HK-2 (cell line): ENCODE measurements at regions not wholly inside any gene's neighbourhood (a gene's known extent, or its start where the extent isn't known, plus 50 kb on each side); places are given as distances from the start of the nearest gene placed in this dataset.
"Not testable (repeated sequence)": the region's sequence is repeated elsewhere in the genome, so short reads cannot be mapped to it uniquely, and the experiment has no call there.

Experiments
- DNase-seq: peaks from one replicate; pipeline ENCODE4 v3.0.0-alpha.2; 2018; ENCODE audit not compliant: unreplicated experiment

DNA sequence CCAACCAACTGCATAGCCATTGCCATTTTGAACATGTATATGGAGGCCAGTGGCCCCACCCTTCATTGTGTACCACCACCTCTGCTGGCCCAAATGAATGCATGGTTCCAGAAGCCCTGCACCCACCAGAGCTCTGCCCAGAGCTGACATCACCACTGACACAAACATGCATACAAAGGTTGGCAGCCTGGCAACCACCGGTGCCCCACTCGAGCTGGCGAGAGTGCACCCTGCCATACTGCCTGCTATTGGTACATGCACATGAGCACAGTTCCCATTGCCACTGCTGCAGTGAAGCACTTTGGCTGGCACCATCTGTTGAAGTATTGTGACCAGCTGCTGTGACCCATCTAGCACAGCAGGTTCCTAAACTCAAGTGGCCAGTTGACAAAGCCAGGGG, 1564.9 kb downstream of the OLFM4 start:
- DNase-seq = no peak

DNA sequence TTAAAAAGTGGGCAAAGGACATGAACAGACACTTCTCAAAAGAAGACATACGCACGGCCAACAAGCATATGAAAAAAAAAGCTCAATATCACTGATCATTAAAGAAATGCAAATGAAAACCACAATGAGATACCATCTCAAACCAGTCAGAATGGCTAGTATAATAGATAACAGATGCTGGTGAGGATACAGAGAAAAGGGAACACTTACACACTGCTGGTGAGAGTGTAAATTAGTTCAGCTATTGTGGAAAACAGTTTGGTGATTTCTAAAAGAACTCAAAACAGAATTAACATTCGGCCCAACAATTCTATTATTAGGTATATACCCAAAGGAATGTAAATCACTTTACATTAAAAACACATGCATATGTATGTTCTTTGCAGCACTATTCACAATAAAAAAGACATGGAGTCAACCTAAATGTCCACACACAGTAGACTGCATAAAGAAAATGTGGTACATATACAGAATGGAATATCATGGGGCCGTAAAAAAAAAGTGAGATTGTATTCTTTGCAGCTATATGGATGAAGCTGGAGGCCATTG, 1569.0 kb downstream of the OLFM4 start:
- DNase-seq = no peak

DNA sequence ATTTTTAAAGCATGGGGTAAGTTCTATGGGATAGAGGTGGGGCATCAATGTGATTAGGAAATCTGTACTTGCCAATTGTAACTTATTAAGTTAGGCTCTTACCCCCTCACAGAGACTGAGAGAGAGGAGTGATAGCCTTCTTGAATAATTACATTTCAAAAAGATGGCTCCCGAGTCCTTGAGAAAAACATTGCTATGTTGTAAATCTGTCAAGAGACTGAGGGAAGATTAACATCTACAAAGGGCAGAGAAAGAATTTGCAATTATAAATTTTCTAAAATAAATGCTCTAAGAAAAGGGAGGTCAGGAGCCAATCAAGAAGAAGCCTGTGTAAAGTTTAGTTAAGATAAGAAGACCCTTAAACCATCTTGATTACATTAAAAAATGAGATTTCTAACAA, 1570.8 kb downstream of the OLFM4 start:
- DNase-seq = no peak

DNA sequence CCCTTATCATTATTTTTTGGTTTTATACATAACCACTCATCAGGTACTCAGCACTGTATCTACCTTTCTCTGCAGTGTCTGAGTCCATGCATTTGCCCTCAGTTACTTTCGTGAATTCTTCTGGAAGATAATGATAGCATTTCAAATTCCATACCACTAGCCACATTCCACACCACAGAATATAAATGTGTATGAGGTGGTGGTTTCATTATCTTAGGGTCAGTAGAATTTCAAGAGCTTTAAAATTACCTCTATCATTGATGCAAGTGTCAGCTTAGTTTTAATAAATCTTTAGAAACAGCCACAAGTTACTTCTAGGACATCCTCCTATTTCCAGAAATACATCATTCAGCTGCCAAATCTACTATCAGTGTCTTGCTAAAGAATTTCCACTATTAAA, 1578.3 kb downstream of the OLFM4 start:
- no peak for DNase-seq

DNA sequence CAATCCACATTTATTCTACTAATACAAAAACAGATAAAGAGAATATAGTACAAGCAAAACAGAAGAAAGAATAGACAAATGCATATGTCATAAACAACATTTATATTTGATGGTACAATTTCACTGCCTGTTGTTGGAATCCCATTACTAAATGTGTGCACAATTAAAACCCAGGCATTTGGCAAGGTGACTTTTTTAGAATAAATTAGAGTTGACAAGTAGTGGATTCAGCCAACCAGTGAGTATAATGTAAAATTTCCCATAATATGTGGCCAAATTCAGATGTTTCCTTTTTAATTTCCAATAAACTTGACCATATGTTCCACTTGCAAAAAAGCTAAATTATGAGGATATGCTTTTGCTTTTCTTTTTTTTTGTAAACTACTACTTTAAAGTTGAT, 1578.8 kb downstream of the OLFM4 start:
- DNase-seq = no peak

DNA sequence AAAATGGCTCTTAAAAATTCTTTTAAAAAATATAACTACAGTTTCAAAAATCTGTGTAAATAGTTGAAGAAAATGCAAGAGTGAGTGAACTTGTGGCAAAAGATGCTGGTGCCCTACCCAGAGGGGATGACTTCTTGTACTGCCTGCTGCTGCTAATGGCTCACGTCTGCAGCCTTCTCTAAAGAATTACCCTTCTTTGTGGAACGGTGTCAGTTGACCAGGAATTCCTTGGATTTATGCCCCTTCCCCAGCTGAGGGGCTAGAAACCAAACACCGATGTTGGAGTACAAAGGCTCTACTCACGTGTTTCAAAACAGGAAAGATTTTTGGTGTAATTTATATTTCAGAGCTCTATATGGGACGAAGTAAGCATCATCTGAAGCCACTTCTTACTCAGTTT, 1582.8 kb downstream of the OLFM4 start:
- no peak for DNase-seq

DNA sequence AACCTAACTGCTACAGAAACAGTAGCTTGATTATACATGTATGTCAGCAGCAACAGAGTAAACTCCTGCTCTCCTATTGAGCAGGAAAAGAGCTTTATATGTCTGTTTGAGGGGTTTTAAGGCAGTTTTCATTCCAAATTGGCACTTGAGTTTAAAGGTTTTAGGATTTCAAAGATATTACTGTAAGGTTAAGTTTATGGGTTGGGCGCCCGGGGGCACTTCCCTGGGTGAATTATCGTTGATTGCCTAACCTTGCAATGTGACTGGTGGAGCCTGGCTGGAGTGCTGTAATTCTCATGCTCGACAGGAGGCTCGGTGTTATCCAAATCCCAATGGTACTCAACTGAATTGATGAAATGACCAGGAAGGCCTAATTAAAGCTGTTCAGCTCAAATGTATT, 1586.1 kb downstream of the OLFM4 start:
- no peak for DNase-seq

DNA sequence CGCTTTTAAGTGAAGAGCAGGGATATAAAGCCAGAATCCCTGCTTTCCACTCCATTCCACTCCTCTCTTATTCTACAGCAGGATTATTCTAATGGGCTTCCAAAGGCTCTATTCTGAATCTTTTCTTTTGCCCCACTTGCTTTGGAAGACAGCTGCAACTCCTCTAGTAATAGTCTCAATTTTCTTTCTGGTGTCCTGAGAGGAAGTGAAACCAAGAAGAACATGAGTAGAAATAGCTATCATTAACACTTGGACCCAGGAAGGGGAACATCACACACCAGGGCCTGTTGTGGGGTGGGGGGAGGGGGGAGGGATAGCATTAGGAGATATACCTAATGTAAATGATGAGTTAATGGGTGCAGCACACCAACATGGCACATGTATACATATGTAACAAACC, 1597.9 kb downstream of the OLFM4 start:
- not testable (repeated sequence) for DNase-seq

DNA sequence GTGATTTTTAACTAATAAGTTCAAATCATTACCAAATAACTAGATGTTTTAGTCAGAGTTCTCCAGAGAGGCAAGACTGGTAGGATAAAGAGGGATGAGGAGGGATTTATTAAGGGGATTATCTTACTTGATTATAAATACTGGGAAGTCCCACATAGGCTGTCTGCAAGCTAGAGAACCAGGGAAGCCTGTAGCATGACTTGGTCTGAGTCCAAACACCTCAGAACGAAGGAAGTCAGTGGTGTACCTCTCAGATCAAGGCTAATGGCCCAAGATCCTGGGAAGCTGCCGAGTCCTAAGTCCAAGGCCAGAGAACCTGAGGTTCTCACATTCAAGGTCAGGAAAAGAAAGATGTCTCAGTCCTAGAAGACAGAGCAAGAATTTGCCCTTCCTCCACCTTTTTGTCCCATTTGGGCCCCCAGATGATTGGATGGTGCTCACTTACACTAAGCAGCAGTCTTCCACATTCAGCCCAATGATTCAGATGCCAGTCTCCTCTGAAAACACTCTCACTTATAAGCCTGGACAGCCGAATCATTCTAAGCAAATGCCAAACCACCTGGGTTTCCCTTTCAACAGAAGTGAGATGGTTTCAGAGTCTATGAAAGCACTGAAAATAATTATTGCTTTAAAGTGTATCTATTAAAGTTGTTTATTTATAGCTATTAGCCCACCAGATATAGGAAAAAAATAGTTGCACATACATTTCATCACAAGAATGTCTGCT, 1599.2 kb downstream of the OLFM4 start:
- DNase-seq = no peak

DNA sequence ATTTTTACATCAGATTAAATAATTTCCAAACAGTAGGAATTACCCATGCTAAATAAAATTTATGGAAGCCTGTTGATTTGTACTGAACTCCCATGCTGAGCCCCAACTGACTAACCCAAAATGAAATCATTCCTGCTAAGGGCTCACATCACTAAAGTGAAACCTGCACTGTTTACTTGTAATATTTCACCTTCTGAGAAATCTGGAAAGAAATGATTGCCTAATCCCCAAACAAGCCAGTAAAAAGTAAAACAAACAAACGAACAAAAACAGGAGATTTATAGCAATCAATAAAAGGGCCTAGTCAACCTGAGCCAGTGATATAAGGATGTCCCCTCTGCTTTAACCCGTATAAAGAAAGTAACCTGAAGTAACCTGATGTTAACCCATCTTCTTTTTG, 1599.8 kb downstream of the OLFM4 start:
- no peak for DNase-seq

DNA sequence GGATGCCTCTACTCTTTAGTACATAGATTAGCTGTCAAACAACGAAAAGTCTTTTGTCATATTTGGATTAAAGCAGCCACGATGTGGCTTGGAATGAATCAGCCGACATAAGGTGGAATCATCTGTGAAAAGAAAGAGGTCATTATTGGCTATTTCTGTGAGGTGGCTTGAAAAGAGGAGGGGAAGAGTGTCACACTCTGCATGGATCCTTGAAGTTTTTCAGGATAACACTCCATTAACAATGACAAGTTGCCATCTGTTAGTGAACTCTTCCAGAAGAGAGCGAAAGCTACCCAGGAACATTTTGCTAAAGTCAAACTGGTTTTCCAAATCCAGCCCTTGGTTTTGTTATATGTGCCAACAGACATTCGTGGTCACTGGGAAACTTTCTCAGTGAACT, 1604.8 kb downstream of the OLFM4 start:
- DNase-seq = no peak

DNA sequence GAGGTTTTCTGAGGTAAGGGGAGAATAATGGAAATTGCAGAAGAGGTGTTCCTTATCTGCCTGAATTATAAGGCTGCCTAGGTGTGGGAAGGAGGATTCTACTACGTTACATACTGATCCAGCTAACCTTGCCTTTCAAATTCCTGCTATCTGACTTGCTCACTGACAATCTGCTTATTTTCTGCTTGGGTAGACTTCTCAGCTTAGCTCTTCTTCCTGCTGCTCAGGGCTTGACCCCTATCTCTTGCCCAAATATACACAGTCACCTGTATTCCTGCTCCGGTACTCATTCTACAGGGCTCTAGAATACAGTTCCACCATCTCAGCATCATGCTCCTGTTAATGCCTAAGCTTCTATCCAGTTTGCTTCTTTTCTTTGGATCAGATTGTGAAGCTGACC, 1607.6 kb downstream of the OLFM4 start:
- no peak for DNase-seq

DNA sequence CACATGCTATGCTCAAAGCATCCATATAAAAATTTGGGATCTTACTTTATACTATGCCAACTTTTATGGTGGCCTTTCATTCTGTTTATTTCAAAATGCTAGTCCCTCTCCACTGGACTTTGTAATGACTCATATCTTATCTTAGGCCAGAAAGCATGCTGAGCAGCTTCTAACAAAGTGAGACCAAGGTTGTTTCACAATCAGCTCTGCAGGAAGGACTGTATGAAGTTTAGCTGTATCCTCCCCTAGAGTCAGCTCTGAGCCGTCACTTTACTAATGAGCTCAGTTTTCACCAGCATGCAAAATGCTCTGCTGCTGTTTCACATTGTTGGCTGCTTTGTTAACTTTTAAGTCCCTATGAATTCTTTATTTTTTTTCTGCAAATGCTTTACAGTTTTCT, 1608.8 kb downstream of the OLFM4 start:
- no peak for DNase-seq

DNA sequence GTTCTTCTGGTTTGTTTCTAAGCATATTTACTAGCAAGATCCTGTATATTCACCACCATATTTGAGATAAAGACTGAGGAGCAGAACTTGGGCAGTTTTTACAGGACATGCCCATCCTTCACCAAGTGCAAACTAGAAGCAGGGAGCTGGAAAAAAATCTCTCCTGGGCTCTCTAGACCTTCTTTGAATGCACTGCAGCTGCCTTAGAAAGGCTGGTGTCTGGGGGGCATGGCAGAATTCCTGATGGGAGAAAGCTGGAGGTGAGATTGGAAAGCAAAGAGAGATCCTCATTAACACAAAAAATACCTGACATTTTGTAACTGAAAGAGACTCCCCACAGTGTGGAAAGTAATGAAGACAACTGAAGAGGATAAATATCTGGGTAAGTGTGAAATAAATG, 1612.1 kb downstream of the OLFM4 start:
- no peak for DNase-seq

DNA sequence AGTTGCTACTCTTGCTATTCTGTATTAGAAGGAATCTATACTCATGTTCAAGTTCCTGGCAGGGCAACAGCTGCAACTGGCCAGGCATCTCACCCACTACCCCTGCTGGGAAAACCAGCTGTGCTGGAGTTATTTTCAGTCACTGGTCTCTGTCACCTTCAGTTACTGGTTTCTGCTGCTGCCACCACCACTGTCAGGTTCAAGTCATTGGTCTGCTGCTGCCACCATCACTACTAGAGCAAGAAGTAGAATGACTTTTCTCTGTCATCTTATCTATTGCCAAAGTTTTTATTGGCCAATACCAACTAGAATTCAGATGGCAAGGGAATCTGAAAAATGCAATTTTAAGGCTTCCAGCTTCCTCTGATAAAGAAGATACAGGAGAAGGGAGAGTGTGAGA, 1615.2 kb downstream of the OLFM4 start:
- DNase-seq = no peak

DNA sequence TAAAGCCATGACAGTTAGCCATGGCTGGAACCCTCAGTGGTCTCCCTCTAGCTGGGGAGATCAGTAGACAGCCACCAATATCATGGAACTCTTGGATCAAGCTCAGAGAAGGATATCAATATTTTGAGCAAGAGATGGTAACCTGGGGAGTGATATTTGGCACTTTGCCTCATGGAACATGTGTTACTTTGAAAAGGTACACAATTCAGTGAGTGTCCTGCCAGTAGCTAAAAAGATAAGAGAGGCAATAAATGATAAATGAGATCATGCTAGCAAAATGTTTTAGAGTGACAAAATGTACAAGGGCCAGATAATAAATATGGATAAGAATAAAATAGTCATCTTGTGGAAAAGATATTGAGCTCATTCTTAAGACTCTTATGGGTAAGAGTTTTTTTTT, 1618.7 kb downstream of the OLFM4 start:
- DNase-seq = no peak

DNA sequence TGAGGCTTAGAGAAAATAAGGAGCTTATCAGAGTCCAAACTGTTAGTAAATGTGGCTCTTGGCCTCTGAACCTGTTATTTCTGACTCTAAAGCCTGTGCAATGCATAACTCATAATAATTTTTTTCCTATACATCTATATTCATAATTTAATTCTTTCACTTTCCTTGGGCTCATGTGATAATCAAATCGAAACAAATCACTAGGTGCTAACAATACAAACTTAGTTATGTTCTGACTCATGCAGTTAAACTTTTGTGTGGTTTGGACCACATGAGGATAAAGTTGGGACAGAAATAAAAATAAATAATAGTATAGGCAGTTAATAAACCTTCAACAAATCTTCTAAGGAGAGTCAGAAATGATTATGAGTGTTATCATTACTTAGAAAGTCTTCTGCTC, 1629.0 kb downstream of the OLFM4 start:
- DNase-seq = no peak

DNA sequence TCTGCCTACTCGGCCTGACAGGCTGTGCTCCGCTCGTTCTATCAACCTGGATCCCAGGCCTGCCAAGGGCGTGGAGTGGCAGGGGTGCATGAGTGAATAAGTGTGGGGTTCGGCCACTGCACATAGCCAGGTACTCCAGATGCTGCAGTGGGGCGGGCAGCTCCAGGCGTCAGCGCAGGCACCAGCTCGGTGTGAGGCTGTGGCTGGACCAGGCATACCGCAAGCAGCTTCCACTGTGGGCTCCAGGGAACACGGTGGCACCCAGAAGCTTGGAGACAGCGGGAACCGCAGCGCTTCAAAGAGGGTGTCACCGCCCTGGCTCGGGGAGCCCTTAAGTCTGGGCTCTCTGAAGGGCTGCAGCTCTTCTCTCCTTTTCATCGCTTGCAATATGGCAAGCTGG, 1630.2 kb downstream of the OLFM4 start:
- no peak for DNase-seq

DNA sequence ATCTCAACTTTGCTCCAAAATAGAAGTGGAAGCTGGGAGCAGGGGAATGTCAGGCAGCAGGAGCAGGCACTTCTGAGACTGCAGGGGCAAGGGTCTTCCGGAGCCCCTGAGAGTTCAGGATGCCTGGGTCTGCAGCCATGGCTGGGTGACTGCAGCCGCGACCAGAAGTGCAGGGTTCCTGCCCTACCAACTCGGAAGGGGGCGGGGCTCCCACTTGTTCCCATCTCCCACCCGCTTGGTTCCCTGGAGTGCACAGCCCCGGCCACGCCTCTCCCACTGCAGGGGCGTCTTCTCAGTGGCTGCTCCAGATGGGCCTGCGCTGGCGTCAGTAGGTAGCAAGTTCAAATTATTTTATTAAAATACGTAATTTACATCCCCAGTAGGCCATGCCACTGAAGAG, 1631.7 kb downstream of the OLFM4 start:
- DNase-seq = no peak

DNA sequence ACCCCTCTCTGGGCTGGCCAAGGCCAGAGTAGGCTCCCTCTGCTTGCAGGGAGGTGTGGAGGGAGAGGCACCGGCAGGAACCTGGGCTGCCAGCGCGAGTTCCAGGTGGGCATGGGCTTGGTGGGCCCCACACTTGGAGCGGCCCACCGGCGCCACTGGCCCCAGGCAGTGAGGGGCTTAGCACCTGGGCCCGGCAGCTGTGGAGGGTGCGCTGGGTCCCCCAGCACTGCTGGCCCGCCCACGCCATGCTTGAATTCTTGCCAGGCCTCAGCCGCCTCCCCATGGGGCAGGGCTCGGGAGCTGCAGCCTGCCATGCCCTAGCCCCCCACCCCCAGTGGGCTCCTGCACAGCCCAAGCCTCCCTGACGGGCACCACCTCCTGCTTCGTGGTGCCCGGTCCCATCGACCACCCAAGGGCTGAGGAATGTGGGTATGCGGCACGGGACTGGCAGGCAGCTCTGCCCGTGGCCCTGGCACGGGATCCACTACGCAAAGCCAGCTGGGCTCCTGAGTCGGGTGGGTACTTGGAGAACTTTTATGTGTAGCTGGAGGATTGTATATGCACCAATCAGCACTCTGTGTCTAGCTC, 1648.0 kb downstream of the OLFM4 start:
- DNase-seq = no peak

DNA sequence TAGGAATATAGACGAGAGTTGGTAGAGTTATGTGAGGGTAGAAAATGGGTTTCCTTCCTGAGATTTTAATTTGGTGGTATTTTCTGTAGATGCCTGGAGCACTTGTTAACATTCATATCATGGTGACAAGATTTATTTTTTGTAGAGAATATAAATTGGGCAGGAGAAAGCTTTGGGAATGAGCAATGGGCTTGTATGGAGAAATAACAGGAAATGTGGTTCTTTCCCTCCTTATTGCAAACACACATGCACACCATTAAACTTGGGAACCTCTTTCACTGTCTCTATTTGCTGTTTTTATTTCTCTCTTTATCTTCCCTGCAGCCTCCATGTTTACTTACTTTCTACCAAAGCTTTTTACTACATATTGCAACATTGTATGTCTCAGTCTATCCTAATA, 1653.6 kb downstream of the OLFM4 start:
- DNase-seq = no peak

DNA sequence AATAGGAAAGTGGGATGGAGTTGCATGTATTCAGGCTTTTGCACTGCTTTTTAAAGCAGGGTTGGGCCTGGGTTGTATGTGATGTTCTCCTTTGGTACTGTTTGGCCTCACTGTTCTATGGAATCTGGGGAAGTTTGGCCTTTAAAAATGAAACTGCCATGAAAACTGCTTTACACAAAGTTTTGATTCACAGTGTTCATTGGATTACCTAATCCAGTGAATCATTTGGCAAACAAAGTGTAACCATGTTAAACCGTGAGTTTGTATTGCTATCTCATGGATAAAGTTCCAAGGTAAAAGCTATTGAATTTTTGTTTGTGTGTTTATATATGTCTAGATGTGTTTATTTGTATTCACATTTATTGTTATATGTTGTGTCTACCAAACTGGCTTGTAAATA, 1658.6 kb downstream of the OLFM4 start:
- no peak for DNase-seq

DNA sequence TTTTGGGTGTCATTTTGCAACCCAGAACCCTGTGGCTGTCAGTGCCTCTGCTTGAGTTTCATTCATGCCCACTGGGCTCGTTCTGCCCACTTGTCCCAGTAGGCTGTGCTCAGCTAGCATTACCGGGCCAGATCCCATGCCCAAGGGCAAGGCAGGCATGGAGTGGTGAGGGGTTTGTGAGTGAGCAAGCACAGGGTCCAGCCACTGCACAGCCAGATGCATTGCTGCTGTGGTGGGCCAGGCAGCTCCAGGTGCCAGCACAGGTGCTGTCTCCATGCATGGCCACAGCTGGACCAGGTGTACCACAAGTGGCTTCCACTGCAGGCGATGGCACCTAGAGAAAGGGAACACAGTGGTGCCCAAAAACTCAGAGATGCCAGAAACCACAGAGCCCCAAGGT, 1671.2 kb downstream of the OLFM4 start:
- no peak for DNase-seq

DNA sequence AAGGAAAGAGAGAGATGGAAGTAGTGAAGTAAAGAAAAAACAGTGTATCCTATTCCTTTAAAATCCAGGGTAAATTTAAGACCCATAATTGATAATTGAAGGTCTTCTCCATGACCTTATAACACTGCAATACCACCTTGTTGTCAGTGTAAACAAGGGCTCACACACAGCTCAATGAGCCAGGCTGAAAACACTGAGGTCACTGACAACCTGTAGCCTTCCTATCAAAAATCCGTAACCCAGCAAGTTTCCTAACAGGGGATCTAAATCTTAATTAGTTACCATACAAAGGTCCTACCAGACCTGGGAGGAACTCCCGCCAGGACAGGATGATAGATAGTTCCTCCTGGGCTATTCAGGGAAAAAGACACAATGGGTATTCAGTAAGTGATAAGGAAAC, 1677.1 kb downstream of the OLFM4 start:
- no peak for DNase-seq
